ENCODE measurements at regions not wholly inside any gene's neighbourhood (a gene's known extent, or its start where the extent isn't known, plus 50 kb on each side); places are given as distances from the start of the nearest gene placed in this dataset.

- DNase-seq (ENCODE audit: insufficient read length, low spot score), result no peak
- TF ChIP-seq, protein P1, sequence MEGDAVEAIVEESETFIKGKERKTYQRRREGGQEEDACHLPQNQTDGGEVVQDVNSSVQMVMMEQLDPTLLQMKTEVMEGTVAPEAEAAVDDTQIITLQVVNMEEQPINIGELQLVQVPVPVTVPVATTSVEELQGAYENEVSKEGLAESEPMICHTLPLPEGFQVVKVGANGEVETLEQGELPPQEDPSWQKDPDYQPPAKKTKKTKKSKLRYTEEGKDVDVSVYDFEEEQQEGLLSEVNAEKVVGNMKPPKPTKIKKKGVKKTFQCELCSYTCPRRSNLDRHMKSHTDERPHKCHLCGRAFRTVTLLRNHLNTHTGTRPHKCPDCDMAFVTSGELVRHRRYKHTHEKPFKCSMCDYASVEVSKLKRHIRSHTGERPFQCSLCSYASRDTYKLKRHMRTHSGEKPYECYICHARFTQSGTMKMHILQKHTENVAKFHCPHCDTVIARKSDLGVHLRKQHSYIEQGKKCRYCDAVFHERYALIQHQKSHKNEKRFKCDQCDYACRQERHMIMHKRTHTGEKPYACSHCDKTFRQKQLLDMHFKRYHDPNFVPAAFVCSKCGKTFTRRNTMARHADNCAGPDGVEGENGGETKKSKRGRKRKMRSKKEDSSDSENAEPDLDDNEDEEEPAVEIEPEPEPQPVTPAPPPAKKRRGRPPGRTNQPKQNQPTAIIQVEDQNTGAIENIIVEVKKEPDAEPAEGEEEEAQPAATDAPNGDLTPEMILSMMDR (IDR thresholded peaks at IDR 0.05; ENCODE audit: insufficient read depth, missing control alignments), result no peak
- no peak for FAIRE-seq
These were observed 78.1 kb downstream of the SIK1 start for GRCh38 chr21:43348801-43349261.

- DNase-seq (ENCODE audit: insufficient read length, low spot score) (no peak), FAIRE-seq (no peak)
- TF ChIP-seq, protein P1 (IDR thresholded peaks at IDR 0.05; ENCODE audit: insufficient read depth, missing control alignments), result no peak
These were observed 78.7 kb downstream of the SIK1 start for GRCh38 chr21:43348170-43348766.

DNA sequence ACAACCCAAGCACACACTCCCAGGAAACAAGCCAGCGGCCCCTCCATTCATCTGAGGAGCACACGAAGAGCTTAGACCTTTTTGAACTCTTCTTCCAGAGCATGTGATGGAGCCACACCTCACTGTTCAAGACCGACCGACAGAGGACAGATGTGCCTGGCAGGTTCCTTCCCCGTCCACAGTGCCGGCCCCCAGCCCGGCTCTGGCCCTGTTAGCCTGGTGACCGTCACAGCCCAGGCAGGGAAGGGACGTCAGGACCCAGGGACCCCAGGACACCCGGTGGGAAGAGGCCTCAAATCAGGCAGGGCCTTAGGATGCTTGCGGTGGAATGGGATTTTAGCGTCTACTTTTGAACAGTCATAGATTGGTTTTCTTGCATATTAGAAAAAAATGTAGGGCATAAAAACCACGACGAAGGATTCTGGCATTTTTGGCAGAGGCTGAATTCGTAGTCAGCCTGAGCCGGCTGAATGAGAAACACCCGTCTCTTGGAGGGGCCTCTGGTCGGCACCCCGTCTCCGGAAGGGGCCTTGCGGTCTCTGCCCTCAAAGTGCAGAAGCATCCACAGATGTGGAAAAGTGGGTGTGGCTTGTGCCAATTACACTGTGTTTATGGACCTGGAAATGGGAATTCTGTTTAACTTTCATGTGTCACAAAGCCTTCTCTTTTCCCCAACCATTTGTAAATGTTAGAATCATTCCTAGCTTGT lies 79.3 kb downstream of the SIK1 start:
- FAIRE-seq (no peak), DNase-seq (ENCODE audit: insufficient read length, low spot score) (no peak)
- TF ChIP-seq, protein P1 (IDR thresholded peaks at IDR 0.05; ENCODE audit: insufficient read depth, missing control alignments), result no peak

- FAIRE-seq (no peak), DNase-seq (ENCODE audit: insufficient read length, low spot score) (no peak)
- TF ChIP-seq, protein P1 (IDR thresholded peaks at IDR 0.05; ENCODE audit: insufficient read depth, missing control alignments), result no peak
These were observed 80.4 kb downstream of the SIK1 start for GRCh38 chr21:43346551-43346950.

DNA sequence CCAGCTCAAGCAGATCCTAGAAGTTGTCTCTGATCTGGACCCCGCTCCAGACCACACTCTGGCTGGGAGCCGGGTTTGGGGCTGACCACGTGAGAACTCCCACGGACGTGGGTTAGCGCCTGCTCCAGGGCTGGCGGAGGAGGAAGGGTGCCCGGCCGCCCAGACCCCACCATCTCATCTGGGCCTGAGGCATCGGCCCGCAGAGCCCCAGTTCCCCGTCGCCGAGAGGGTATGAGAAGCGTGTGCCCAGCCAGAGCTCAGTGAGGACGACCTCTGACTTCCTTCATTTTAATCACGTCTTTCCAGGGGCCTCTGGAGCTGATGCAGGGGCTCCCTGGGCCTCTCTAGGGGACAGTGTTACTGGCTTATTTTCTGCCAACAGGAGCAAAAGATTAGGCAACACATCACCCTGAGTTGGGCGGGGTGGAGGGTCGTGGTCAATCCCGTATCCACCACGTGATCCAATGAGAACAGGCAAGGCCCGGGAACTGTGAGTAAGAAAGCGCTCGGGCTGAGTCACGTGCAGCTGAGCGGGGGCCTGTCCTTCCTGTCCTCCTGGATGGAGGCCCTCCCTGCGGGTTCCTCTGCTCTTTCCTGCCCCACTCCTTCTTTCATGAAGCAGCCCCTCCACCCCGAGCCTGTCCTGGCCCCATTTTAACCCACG lies 81.1 kb downstream of the SIK1 start:
- no peak for DNase-seq (ENCODE audit: insufficient read length, low spot score)

GRCh38 chr21:43345046-43345745 lies 81.7 kb downstream of the SIK1 start:
- DNase-seq (ENCODE audit: insufficient read length, low spot score), result no peak
- no peak for FAIRE-seq
- TF ChIP-seq, protein P1 (IDR thresholded peaks at IDR 0.05; ENCODE audit: insufficient read depth, missing control alignments), result no peak

More for the DNA sequence above, 81.1 kb downstream of the SIK1 start:
- no peak for FAIRE-seq
- TF ChIP-seq, protein P1 (IDR thresholded peaks at IDR 0.05; ENCODE audit: insufficient read depth, missing control alignments), result no peak

All from D721Med (cell line).